IMR-90 (cell line): ENCODE measurements at regions not wholly inside any gene's neighbourhood (a gene's known extent, or its start where the extent isn't known, plus 50 kb on each side); places are given as distances from the start of the nearest gene placed in this dataset.

Experiments
- ATAC-seq: fragments of 200-7000 bp; cut with Tn5 transposase; 2 replicates; pipeline ENCODE4 v1.9.1; 2020; ENCODE audit warnings: low read depth, mild to moderate bottlenecking, moderate library complexity
- BruUV-seq: library from RNA; stranded (reverse); fragments of 400-500 nt; replicated peaks from 2 replicates; lab custom pipeline; 2021; lab: Mats Ljungman, UMichigan
- CTCF ChIA-PET: fragments of 300-600 bp; formaldehyde crosslinking; extraction: SDS; loops from one replicate; lab custom pipeline; 2021; ENCODE audit warnings: antibody characterized with exemption; lab: Yijun Ruan, JAX
- POLR2A ChIA-PET: fragments of 300-600 bp; sonication (Branson Sonifier 250); formaldehyde crosslinking; loops from one replicate; lab custom pipeline; 2022; ENCODE audit warnings: antibody characterized with exemption; ENCODE audit not compliant: unreplicated experiment; lab: Charles Lee
- DNase-seq: peaks from one replicate; pipeline ENCODE4 v3.0.0; 2013
- H2AFZ ChIP-seq: replicated peaks from 2 replicates; pipeline ENCODE3; 2013; ENCODE audit warnings: low read length, mild to moderate bottlenecking; ENCODE audit not compliant: poor library complexity
- H2AK5ac ChIP-seq: 2 replicates; pipeline ENCODE4 v1.6.1; 2013; ENCODE audit warnings: low read depth, low read length, inconsistent platforms
- H2AK9ac ChIP-seq: replicated peaks from 2 replicates; pipeline ENCODE3; 2013; ENCODE audit warnings: mild to moderate bottlenecking, low read depth, low read length, moderate library complexity; ENCODE audit not compliant: poor library complexity
- H2BK120ac ChIP-seq: 2 replicates; pipeline ENCODE4 v1.6.1; 2013; ENCODE audit warnings: low read depth, low read length, inconsistent platforms
- H2BK15ac ChIP-seq: 3 replicates; pipeline ENCODE4 v1.6.1; 2013; ENCODE audit warnings: low read depth, low read length, inconsistent platforms
- H2BK20ac ChIP-seq: 2 replicates; pipeline ENCODE4 v1.6.1; 2013; ENCODE audit warnings: low read depth, mild to moderate bottlenecking, inconsistent platforms, low read length, moderate library complexity
- H2BK5ac ChIP-seq: 2 replicates; pipeline ENCODE4 v1.6.1; 2013; ENCODE audit warnings: mild to moderate bottlenecking, low read depth, low read length, inconsistent platforms; ENCODE audit not compliant: poor library complexity, severe bottlenecking
- H3K14ac ChIP-seq: replicated peaks from 2 replicates; pipeline ENCODE4 v1.6.1; 2013; ENCODE audit warnings: low read depth, low read length, inconsistent platforms
- H3K18ac ChIP-seq: 2 replicates; pipeline ENCODE4 v1.6.1; 2013; ENCODE audit warnings: low read depth, low read length, control low read depth
- H3K23ac ChIP-seq: 2 replicates; pipeline ENCODE4 v1.6.1; 2013; ENCODE audit warnings: low read depth, low read length, inconsistent platforms
- H3K27ac ChIP-seq: 2 replicates; pipeline ENCODE4 v1.5.1; 2013; ENCODE audit warnings: mild to moderate bottlenecking, control low read depth, low read length; ENCODE audit not compliant: insufficient read depth
- H3K27me3 ChIP-seq: 2 replicates; pipeline ENCODE4 v1.6.1; 2013; ENCODE audit warnings: low read length; ENCODE audit not compliant: control insufficient read depth, insufficient read depth
- H3K36me3 ChIP-seq: 2 replicates; pipeline ENCODE4 v1.6.1; 2013; ENCODE audit warnings: low read length, mixed read lengths; ENCODE audit not compliant: control insufficient read depth, insufficient read depth
- H3K4ac ChIP-seq: 2 replicates; pipeline ENCODE4 v1.6.1; 2013; ENCODE audit warnings: low read depth, low read length, inconsistent platforms
- H3K4me1 ChIP-seq: 2 replicates; pipeline ENCODE4 v1.6.1; 2013; ENCODE audit warnings: low read length, mixed read lengths; ENCODE audit not compliant: control insufficient read depth, insufficient read depth
- H3K4me2 ChIP-seq: 2 replicates; pipeline ENCODE4 v1.6.1; 2013; ENCODE audit warnings: low read depth, mild to moderate bottlenecking, control low read depth, low read length, moderate library complexity
- H3K4me3 ChIP-seq: 2 replicates; pipeline ENCODE4 v1.5.1; 2013; ENCODE audit warnings: low read depth, mild to moderate bottlenecking, control low read depth, low read length, moderate library complexity; ENCODE audit not compliant: insufficient read depth
- H3K56ac ChIP-seq: 2 replicates; pipeline ENCODE4 v1.6.1; 2013; ENCODE audit warnings: low read length, inconsistent platforms; ENCODE audit not compliant: insufficient read depth; ENCODE audit errors: extremely low read depth
- H3K79me1 ChIP-seq, 2 experiments: 2 replicates each; pipeline ENCODE4 v1.6.1; 2013; ENCODE audit warnings: low read length in 2 of 2, inconsistent platforms in 1 of 2, low read depth in 1 of 2
- H3K9ac ChIP-seq: 2 replicates; pipeline ENCODE4 v1.6.1; 2013; ENCODE audit warnings: low read depth, low read length, control low read depth
- H3K9me1 ChIP-seq: 2 replicates; pipeline ENCODE4 v1.6.1; 2013; ENCODE audit warnings: low read length, inconsistent platforms; ENCODE audit not compliant: insufficient read depth
- H3K9me3 ChIP-seq: 2 replicates; pipeline ENCODE4 v1.6.1; 2013; ENCODE audit warnings: low read length; ENCODE audit not compliant: control insufficient read depth, insufficient read depth
- H4K20me1 ChIP-seq: 2 replicates; pipeline ENCODE4 v1.6.1; 2013; ENCODE audit warnings: low read length, inconsistent platforms; ENCODE audit not compliant: insufficient read depth
- H4K5ac ChIP-seq: 2 replicates; pipeline ENCODE4 v1.6.1; 2013; ENCODE audit warnings: mild to moderate bottlenecking, low read depth, low read length, control low read depth
- H4K8ac ChIP-seq, 2 experiments: 2 replicates each; pipeline ENCODE4 v1.6.1; 2013; ENCODE audit warnings: low read depth in 2 of 2, low read length in 2 of 2, control low read depth in 1 of 2, inconsistent platforms in 1 of 2
- H4K91ac ChIP-seq: 2 replicates; pipeline ENCODE4 v1.6.1; 2013; ENCODE audit warnings: low read depth, low read length, inconsistent platforms; ENCODE audit not compliant: insufficient read depth
- CEBPB ChIP-seq: IDR thresholded peaks from 2 replicates; pipeline ENCODE4 v1.6.1; 2012; ENCODE audit warnings: low read depth, low read length, improper control_type of control experiment
- CTCF ChIP-seq: conservative IDR thresholded peaks from 2 replicates; pipeline ENCODE4 v1.5.1; 2012; ENCODE audit warnings: mild to moderate bottlenecking, low read depth, low read length, improper control_type of control experiment
- FOS ChIP-seq: fragments of 150-350 bp; IDR thresholded peaks from 2 replicates; pipeline ENCODE4 v1.6.1; 2016; ENCODE audit warnings: low read depth, low read length
- RAD21 ChIP-seq: IDR thresholded peaks from 2 replicates; pipeline ENCODE4 v1.6.1; 2012; ENCODE audit warnings: low read length, improper control_type of control experiment
- RCOR1 ChIP-seq: IDR thresholded peaks from 2 replicates; pipeline ENCODE4 v1.6.1; 2012; ENCODE audit warnings: mild to moderate bottlenecking, low read length, improper control_type of control experiment; ENCODE audit not compliant: insufficient replicate concordance
- RFX5 ChIP-seq: IDR thresholded peaks from 2 replicates; pipeline ENCODE4 v1.8.0; 2012; ENCODE audit warnings: low read depth, mild to moderate bottlenecking, low read length, moderate library complexity
- dilution Hi-C: fragments of 300-500 bp; cut with HindIII; formaldehyde crosslinking; loops from one replicate; pipeline ENCODE4 v1.14.3; 2018; ENCODE audit warnings: low sequenced_read_pairs; ENCODE audit not compliant: unreplicated experiment
- in situ Hi-C: fragments of 300-500 bp; cut with MboI; formaldehyde crosslinking; loops from 3 replicates; pipeline ENCODE4 v1.14.3; 2019; ENCODE audit warnings: low sequenced_read_pairs, inconsistent platforms, mixed read lengths
- intact Hi-C: fragments of 100-400 bp; cut with micrococcal nuclease; formaldehyde crosslinking; loops from 2 replicates; pipeline ENCODE4 v1.10.0; 2022
- TF ChIP-seq, protein P1 (sequence below): fragments of 150-350 bp; IDR thresholded peaks from 2 replicates; pipeline ENCODE4 v1.6.1; 2017; ENCODE audit warnings: mild to moderate bottlenecking, antibody characterized with exemption, low read length, low read depth
- TF ChIP-seq, protein P2 (sequence below): fragments of 150-350 bp; IDR thresholded peaks from 2 replicates; pipeline ENCODE4 v1.6.1; 2016; ENCODE audit warnings: low read depth, mild to moderate bottlenecking, low read length, moderate library complexity, borderline replicate concordance

- H3K14ac ChIP-seq: peak overlapping the region; percentile 45; the same call in 1 of the 2 replicates
- H3K4me2 ChIP-seq: no peak overlapping the region
- no peaks in the 10 kb centered on the region for H4K20me1 ChIP-seq
- peak overlapping the region; percentile 89 for H2BK5ac ChIP-seq
- peak overlapping the region; percentile 95 for H3K27ac ChIP-seq
- no peak overlapping the region for H3K56ac ChIP-seq
- peak overlapping the region; percentile 34; the same call in 1 of the 2 replicates for H2BK120ac ChIP-seq
- H3K27me3 ChIP-seq: no peaks in the 10 kb centered on the region
- no peak overlapping the region for H2AFZ ChIP-seq
- intact Hi-C loops: loop anchor here (5.0 kb wide), 1 partner anchor 421 kb away; no protein-coding TSS in a partner anchor
- DNase-seq (peak; percentile 97), ATAC-seq (peak; percentile 72)
- ChIA-PET CTCF (no interaction called here), POLR2A (no interaction called here)
- no peak overlapping the region for H4K91ac ChIP-seq
- no peak overlapping the region for H3K4me3 ChIP-seq
- peak overlapping the region; percentile 69; the same call in 1 of the 2 replicates for H3K4ac ChIP-seq
- H3K9me3 ChIP-seq: peaks cover 6% of the 10 kb centered on the region
- peaks cover 7% of the 10 kb centered on the region for H3K4me1 ChIP-seq
- peak overlapping the region in 1 of 2 experiments; percentile 41; a peak in 2 of 4 replicates for H4K8ac ChIP-seq
- H3K23ac ChIP-seq: 0 out of 2 replicates have a peak overlapping the region, but pooled peaks have one; percentile 42
- H2AK5ac ChIP-seq: peak overlapping the region; percentile 40
- in situ Hi-C loops: no loop called here
- no peak overlapping the region for H2AK9ac ChIP-seq
- peak overlapping the region; percentile 81 for H2BK20ac ChIP-seq
- H3K79me1 ChIP-seq: no peaks in the 10 kb centered on the region
- no peak overlapping the region for H4K5ac ChIP-seq
- H3K9me1 ChIP-seq: no peaks in the 10 kb centered on the region
- TF ChIP-seq RCOR1 (no peak), CEBPB (peak; percentile 92), RFX5 (no peak), RAD21 (no peak), FOS (0 out of 2 replicates have a peak, but pooled peaks have one; percentile 40), CTCF (no peak)
- TF ChIP-seq, protein P1, sequence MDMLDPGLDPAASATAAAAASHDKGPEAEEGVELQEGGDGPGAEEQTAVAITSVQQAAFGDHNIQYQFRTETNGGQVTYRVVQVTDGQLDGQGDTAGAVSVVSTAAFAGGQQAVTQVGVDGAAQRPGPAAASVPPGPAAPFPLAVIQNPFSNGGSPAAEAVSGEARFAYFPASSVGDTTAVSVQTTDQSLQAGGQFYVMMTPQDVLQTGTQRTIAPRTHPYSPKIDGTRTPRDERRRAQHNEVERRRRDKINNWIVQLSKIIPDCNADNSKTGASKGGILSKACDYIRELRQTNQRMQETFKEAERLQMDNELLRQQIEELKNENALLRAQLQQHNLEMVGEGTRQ: no peak
- TF ChIP-seq, protein P2, sequence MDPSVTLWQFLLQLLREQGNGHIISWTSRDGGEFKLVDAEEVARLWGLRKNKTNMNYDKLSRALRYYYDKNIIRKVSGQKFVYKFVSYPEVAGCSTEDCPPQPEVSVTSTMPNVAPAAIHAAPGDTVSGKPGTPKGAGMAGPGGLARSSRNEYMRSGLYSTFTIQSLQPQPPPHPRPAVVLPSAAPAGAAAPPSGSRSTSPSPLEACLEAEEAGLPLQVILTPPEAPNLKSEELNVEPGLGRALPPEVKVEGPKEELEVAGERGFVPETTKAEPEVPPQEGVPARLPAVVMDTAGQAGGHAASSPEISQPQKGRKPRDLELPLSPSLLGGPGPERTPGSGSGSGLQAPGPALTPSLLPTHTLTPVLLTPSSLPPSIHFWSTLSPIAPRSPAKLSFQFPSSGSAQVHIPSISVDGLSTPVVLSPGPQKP: no peak
- no TSS peak for BruUV-seq
- peak overlapping the region; percentile 12 for H3K18ac ChIP-seq
- H3K36me3 ChIP-seq: no peaks in the 10 kb centered on the region
- H2BK15ac ChIP-seq: peak overlapping the region; percentile 71; the same call in 1 of the 3 replicates
- dilution Hi-C loops: no loop called here
- no peak overlapping the region for H3K9ac ChIP-seq
Measured at GRCh38 chr18:61703508-61703907, 189.3 kb downstream of the RNF152 start.
